ENCODE measurements at regions not wholly inside any gene's neighbourhood (a gene's known extent, or its start where the extent isn't known, plus 50 kb on each side); places are given as distances from the start of the nearest gene placed in this dataset.

DNA sequence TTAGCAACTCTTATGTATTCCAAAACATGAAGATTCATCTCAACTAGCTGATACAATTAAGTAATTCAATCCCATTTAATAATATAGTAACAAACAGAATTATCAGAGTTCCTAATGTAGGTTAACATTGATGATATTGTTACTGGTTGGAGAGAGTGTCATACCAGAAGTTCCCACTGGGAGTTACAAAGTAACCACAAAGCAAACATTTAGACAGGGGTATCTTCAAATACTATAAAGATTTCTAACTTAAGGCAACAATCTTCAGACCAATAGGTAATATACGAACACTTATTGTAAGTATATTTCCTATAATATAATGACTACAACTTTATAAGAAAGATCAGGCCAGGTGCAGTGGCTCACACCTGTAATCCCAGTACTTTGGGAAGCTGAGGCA, 1372.9 kb upstream of the PIK3C3 start:
- DNase-seq: no peak

DNA sequence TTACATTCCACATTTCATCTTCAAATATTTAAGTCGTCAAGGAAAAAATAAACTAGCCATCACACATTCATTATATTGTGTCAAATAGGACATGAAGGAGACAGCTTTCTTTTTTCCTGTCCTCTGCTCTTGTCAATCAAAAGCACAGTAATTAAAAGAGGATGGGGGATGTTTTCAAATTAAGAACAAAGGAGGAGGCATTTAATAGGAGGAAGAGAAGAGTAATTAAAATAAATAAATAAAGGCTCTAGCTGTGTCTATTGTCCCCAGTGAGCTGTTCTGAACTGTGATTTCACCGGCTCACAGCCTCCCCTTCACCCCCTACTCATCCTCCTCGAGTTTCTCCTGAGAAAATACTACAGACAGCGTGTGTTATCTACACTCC, 1377.1 kb upstream of the PIK3C3 start:
- DNase-seq: no peak

DNA sequence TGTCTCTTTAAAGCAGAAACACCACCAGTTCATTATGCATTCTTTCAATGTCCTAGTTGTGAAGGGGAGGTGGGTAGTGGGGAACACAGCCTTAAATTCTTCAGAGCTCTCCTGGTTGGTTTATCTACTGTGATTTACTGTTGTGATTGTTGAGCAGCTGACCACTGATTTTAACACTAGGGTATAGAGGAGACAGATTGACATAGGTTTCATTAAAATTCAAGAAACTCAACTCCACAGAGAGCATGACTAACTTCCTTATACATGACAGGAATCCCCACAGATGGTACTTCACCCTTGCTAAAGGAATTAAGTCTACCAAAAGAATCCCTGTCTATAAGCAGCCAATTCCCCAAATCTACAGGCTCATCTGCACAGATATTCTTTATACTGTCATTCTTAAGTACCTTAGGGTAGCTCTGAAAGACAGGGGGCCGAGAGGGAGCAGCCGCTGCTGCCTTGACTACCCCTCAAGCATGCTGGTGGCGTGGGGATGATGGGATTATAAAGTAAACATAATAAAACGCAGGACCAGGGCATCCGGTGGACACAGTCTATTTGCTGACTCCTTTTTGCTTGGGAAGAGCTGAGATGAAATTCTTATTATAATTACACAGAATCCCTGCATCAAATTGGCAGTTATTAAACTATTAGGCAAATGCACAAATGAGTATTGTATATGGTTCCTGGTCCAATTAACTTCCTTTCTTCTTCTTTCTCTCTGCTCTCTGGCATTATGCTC, 1377.6 kb upstream of the PIK3C3 start:
- no peak for DNase-seq

DNA sequence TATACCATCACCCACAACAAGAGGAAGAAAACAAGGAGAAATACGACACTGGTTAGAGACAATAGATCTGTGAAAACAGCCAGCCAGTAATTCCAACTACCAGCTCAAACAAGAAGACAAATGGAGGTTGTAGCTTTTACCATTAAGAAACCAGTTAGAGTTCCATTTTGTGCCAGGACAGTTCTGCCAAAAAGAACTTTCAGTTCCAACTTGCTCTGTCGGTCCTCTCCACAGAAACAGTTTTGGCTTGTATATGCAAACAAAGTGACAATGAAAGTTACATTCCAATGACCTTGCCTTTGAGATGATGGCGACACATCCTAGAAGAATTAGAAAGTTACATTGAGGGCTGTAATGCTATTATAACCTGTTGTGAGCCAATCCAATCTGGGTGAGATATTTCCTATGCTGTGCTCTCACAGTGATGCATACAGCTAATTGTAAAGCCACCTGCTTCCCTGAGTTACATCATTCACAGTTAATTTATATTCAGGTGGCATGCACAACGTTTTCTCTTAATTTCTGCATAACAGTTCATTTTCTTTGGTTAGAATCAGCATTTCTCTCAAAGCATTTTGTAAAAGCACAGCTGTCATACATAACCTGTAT, 1378.4 kb upstream of the PIK3C3 start:
- DNase-seq: no peak

DNA sequence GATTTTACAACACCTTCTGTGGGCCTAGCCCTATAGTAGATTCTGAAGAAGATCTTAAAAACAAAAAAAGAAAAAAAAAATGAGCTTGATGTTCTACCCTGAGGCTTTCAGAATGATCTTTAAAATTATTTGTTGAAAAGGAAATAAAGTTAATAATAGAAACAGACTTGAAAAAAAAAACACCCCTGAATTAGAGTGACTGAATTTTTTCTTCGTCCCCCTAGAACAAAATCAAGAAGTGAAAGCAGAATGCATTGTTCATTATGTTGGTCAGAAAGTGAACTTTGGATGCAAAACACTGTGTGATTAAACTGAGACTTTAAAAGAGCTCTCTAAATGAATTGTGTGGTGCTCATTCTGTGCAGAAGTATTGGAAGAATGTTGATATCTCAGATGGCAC, 1384.4 kb upstream of the PIK3C3 start:
- DNase-seq: no peak

DNA sequence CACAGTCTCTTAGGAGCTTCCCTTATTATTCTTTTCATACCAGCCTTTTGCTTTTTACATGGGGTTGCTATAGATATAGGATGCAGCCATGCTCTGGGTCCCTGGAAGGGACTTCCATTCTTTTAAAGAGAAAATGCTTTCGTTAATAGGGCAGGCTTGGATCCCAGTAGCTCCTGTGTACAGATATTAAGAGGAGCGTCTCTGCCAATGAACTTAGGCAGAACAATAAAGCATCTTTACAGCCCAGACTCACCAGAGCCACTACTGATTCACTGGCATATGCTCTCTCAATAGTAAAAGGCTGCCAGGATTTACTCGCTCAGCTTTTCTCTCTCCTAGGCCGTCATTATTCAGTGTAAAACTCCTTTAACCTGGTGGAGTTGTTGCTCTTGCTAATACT, 1385.4 kb upstream of the PIK3C3 start:
- no peak for DNase-seq

DNA sequence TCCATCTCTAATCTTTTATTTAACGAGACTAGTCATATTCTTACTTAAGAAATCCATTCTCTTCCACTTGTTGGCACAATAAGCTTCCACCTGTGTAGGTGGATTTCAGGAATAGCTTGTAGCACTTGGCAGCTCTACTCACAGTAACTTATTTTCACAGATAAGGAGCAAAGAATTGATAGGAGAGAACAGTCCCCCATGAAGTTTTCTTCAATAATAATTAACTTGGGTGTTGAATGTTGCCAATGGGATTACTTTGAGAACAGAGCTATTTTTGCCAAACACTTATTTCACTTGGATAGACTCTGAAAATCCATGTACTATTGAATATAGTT, 1388.6 kb upstream of the PIK3C3 start:
- no peak for DNase-seq

DNA sequence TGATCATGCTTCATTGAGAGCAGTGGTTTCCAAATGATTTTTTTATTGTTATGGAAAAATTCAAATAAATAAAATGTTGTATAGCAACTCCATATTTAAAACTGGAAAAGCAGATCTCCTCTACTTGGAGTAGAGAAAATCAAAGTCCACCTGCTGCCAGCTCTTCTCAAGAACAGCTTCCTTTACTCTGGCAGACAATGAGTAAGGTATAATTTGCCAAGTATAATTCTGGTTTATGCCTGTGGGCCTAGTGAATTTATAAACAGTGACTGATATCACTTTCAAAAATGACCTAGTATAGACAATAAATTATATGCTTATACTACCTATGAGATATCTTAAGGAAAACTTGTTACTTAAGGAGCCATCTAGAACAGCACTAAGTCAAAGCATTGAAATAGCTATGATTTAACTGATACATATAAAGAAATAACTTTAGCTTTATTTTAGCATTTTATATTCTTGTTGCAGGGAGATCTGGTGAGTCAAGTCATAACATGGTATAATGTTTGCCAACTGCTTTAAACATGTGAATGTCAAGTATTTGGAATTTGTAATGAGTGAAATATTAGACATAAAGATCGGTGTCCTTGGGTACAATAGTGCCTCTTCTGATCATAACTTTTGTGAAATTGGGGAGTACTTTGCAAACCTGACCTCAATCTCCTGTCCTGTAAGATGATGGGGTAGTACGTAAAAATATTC, 1389.1 kb upstream of the PIK3C3 start:
- no peak for DNase-seq

DNA sequence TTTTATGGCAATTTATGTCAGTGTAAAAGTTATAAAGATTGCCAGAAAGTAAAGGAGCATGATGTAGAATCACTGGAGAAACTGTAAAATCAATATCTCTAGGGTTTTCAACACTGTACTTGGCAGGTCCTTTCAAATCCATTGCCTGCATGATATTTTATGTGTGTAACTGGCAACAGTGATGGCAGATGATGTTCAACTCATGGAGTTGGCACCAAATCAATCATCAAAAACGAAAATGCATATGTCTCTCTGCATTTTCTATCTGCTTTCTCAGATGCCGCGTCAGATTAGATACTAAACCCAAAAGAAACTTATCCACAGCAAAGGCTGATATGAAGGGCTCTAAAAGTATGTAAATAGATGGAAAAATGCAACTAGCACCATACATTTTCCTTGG, 1395.5 kb upstream of the PIK3C3 start:
- no peak for DNase-seq

DNA sequence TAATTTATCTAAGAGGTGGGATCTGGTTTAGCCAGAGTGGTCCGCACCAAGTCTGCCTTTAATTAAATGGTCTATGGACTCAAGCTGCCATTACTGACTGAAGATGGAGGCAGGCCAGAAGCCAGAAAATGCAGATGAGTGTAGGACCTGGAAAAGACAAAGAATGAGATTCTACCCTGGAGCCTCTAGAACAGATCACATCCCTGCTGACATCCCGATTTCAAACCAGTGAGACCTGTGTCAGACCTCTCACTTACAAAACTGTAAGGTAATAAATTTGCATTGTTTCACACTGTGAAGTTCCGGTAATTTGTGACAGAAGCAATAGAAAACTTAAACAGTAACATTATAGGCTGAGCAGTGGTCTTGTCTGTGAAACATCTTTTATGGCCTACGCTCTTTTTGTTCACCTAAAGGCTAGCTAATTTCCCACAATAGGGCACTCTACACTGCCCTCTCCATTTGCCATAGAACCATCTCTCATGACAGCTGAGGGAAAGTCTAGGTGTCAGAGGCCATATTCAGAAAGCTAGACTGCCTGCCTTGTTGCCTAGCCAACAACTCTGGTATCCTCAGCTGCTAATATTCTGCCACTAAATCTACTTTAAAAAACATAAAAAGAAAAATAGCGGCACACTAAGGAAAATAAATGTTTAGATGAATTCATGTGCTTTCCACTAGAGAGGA, 1396.2 kb upstream of the PIK3C3 start:
- no peak for DNase-seq

DNA sequence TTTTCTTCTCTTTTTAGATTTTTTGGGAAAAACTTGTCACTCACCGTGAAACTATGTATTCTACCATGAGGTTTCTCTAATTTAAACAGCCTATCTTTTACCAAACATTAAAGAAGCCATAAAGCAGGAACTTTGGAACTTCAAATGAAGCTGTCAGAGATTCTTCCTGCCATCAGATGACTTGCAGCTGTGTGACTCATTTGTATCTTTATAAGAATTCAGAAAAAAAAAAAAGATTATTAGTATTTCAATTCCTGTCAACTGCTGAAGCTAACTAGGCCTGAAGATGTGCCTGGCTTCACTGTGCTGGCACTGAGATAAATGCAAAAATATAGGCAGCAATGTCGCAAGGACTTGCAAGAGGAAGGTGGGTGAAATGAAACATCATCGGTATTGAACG, 1399.1 kb upstream of the PIK3C3 start:
- DNase-seq: no peak

DNA sequence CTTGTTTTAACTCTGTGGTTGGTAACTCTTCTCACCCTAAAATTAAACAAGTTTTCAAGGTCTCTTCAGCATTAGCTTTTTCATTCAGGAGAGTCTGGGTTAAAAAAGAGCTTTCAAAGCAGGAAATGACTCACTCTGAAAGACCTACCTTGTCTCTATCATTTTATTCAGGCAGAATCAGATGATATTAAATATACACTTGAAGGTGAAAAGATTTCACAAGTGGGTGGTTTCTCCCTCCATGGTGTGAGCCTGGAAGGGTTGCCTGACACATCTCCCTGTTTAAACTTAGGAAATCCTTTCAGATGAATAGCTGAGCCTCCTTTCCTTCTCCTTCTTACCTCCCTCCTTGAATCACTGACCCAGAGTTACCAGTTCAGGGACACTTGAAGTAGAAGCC, 1402.0 kb upstream of the PIK3C3 start:
- DNase-seq: no peak

DNA sequence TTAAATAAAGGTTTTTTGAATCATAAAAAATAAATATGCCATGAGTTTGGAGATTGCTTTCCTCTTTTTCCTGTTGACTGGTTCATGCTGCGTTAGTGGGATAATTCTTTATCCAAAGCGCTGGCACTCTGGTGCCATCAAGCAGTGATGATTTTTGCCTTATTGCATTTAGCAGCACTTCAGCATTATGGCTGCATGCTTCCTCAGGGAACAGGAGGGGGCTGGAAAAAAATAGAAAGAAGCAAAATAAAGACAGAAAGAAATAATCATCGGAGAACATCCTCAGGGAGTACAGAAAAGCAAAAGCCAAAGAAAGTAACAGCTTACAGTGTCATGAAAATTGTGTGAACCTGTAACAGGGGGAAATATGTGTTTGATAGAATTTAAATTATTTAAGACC, 1408.2 kb upstream of the PIK3C3 start:
- DNase-seq: no peak

DNA sequence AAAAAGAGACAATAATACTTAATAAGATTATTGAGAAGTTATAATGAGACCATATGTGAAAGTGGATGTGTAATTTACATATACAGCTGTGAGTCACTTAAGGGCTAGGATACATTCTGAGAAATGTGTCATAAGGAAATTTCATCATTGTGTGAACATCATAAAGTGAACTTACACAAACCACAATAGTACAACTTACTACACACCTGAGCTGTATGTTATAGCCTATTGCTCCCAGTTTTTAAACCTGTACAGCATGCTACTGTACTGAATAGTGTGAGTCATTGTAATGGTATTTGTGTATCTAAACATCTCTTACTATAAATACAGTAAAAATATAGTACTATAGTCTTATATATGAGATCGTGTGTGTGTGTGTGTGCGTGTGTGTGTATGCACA, 1420.3 kb upstream of the PIK3C3 start:
- DNase-seq: no peak

DNA sequence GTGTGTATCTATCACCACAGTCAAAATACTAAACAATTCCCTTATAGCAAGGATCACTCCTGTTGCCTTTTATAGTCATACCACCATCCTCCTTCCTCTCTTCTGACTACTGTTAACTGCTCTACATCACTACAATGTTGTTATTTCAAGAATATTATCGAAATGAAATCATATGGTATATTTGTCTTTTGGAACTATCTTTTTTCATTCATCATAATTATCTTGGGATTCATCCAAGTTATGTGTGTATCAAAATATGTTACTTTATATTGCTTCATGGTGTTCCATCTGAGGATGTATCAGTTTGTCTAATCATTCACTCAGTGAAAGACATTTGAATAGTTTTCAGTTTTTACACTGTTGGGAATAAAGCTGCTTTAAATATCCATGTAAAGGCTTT, 1423.0 kb upstream of the PIK3C3 start:
- DNase-seq: no peak

DNA sequence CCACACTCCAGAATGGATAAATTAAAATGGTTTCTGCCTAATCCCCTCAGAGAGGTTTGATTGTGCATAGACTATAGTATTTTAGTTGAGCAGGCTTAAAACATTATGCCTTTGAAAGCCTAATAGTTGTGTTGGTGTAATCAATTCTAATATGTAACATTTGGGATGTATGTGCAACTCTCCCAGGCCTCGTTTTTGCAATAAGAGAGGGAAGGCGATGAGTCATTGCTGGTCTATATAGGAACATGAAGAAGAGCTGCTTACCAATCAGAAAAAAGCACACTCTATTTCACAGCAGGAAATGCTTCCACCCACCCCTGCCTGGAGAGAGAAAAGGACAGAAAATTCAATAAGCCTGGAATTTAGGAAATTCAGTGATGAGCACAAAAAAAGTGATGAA, 1424.0 kb upstream of the PIK3C3 start:
- DNase-seq: no peak

DNA sequence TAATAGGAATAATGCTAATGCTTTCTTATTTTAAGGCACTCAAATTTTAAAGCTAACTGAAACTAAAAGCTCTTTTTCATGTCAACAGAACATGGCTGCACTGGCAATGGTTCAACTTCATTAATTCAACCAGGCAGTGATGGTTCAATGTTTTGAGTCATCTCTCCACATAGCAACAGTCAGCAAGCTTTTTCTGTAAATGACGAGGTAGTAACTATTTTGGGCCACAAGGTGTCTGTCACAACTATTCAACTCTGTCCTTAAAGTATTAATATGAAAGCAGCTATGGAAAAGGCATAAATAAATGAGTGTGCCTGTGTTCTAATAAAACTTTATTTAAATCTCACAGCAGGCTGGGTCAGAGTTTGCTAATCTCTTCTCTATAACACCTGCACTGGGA, 1425.6 kb upstream of the PIK3C3 start:
- no peak for DNase-seq

DNA sequence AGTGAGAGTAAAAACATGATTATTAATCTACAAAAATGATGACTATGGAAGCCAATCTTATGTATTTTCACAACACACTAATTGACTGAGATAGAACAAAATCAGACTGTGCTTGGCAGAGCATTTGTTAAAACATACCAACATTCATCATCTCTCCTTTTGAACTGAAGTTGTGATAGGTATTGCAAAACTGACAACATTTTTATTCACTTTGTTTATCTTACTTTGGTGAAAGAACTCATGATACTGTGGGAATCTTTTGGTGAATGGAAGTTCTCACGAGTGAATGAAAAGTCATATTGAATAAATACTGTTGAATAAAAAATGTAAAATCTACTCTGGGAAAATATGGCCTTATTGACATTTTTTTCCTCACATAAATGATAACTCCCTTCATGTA, 1430.2 kb upstream of the PIK3C3 start:
- no peak for DNase-seq

DNA sequence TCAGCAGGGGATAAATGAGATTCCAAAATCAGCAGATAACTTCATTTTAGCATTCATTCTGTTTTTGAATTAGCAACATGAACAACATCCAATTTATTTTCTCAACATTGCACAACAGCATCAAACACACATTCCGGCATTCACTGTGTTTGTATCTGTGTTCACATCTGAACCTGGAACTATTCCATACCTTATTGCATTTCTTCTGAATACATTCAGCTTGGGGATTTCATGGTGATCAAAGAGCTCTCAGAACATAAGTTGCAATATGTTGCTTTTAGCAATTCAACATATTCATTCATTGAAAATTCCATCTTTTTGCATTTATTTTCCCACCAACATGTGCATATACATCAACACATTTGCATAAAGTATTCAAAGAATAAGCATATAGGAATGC, 1431.7 kb upstream of the PIK3C3 start:
- no peak for DNase-seq

DNA sequence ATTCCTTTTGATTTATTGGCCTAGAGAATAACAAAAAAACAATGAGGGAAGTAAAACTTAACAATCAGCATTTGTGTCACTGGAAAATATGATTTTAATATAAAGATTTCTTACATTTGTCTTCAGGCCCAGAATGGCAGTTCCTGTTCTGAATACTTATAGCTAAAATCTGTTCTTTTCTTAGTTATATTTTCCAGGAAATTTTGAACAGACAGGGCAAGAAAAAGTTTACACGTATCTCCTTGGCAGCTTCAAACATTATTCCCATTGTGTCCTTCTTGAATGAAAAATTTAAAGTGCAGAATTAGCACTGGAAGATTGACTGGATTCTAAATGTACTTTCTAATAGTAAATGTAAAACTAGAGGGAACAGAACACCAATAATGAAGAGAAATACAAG, 1454.0 kb upstream of the PIK3C3 start:
- DNase-seq: no peak

DNA sequence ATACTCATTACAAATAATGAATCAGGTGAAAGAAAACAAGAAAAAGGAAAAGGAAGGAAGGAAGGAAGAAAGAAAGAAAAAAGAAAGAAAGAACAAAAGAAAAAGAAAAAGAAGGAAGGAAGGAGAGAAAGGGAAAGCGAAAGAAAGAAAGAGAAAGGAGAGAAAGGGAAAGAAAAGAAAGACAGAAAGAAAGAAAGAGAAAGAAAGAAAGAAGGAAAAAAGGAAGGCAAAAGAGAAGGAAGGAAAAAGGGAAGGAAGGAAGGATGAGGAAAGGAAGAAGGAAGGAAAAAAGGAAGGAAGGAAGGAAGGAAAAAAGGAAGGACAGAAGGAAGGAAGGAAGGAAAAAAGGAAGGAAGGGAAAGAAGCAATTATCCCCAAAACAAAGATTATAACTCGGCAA, 1460.4 kb upstream of the PIK3C3 start:
- no peak for DNase-seq

DNA sequence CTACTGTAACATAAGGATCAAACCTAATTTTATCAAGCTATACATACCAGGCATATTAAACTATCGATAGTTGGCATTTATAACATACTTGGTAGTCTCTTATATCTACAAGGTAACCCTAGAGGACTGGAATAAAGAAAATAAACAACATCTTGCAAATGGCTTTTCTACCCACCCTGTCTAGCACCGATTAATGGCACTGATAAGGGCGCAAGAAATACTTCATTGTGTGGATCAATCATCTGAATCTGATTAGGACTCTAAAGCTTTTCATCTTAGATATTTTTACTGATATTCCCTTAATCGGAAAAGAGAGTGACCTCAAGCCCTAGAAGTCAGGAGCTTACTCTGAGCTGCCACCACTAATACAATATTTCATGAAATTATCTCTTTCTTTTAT, 1461.7 kb upstream of the PIK3C3 start:
- no peak for DNase-seq

DNA sequence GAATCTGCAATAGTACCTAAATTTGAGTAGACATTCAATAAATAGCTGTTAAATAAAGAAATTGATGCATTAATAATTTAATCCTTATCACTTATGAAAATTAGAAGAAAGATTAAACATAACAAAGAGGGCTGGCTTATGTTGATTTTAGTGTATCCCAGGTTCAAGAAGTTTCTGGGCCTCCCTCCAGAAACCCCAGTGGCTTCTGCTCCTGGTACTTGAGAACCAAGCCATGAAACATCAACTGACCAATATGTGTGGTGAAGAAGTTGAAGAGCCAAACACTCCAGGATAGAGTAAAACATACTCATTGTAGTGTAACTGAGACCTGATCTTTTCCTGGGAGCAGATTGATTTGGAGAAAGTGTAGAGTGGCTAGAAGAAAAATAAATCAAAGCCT, 1465.7 kb upstream of the PIK3C3 start:
- no peak for DNase-seq

DNA sequence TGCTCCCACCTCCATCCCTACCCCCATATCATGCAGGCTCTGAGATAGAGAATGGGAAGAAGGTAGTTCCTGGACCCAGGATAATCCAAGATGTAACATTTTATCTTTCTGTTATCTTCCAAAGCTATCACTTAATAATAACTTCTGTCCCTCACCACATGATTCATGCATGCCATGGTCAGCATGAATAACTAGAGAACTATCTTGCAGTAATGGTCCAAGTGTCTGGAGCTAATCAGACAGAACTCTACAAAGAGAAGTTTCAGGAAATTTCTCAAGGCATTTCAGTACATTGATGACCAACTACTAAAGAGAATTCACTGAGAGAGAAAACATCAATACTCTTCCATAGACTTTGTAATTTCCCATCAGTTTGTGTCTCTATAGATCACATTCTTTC, 1469.7 kb upstream of the PIK3C3 start:
- DNase-seq: no peak

Data from CD4-positive, alpha-beta T cell treated with Interleukin-17A for 1 hour (primary cell).